Esophagus muscularis mucosa (tissue), 4 donors: ENCODE measurements at regions not wholly inside any gene's neighbourhood (a gene's known extent, or its start where the extent isn't known, plus 50 kb on each side); places are given as distances from the start of the nearest gene placed in this dataset.

Experiments
- EP300 ChIP-seq: sonication (generic); formaldehyde crosslinking; IDR thresholded peaks from one replicate; pipeline ENCODE4 v1.6.1; 2017; ENCODE audit warnings: antibody characterized with exemption
- POLR2A ChIP-seq: fragments of 450-650 bp; IDR thresholded peaks from one replicate; pipeline ENCODE4 v1.6.1; 2017; ENCODE audit warnings: antibody characterized with exemption, moderate library complexity, mild to moderate bottlenecking, low read depth
- POLR2AphosphoS5 ChIP-seq, 2 donors: sonication (generic); formaldehyde crosslinking; IDR thresholded peaks; one replicate each; pipeline ENCODE4 v1.6.1; 2017; ENCODE audit warnings: antibody characterized with exemption in 2 of 2
- TF ChIP-seq, protein P1 (sequence below), 3 experiments: fragments of 200-600 bp in 2 of 3; fragments of 450-650 bp in 1 of 3; sonication (generic) in 2 of 3; IDR thresholded peaks; one replicate each; pipeline ENCODE4 v1.5.1; 2017 to 2019; ENCODE audit warnings: antibody characterized with exemption in 3 of 3, mild to moderate bottlenecking in 2 of 3, moderate library complexity in 1 of 3

DNA sequence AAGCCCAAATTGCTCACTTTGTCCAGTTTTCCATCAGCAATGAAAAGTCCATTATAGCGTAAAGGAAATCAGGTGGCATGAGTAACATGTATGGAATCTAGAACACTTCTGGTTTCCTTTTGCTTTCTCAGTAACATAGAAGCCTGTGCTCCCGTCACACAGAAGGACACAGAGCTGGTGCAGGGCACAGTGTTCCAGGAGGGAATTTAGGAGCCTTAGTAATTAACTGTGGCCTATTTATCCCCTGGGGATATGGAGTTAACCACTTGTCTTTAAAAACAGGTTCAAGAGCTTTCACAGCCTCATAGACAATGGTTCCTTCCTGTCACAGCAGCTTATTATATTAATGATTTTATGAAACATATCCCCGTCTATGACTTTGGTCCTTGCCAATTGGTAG lies 189.9 kb downstream of the NEBL start:
- TF ChIP-seq POLR2AphosphoS5 (IDR thresholded peaks at IDR 0.05) (no peak), POLR2A (no peak), EP300 (no peak)
- TF ChIP-seq, protein P1, sequence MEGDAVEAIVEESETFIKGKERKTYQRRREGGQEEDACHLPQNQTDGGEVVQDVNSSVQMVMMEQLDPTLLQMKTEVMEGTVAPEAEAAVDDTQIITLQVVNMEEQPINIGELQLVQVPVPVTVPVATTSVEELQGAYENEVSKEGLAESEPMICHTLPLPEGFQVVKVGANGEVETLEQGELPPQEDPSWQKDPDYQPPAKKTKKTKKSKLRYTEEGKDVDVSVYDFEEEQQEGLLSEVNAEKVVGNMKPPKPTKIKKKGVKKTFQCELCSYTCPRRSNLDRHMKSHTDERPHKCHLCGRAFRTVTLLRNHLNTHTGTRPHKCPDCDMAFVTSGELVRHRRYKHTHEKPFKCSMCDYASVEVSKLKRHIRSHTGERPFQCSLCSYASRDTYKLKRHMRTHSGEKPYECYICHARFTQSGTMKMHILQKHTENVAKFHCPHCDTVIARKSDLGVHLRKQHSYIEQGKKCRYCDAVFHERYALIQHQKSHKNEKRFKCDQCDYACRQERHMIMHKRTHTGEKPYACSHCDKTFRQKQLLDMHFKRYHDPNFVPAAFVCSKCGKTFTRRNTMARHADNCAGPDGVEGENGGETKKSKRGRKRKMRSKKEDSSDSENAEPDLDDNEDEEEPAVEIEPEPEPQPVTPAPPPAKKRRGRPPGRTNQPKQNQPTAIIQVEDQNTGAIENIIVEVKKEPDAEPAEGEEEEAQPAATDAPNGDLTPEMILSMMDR (IDR thresholded peaks at IDR 0.05), result no peak
